8988T (cell line): ENCODE measurements at regions not wholly inside any gene's neighbourhood (a gene's known extent, or its start where the extent isn't known, plus 50 kb on each side); places are given as distances from the start of the nearest gene placed in this dataset.

Experiments
- DNase-seq: peaks from one replicate; pipeline ENCODE4 v3.0.0; 2011

DNA sequence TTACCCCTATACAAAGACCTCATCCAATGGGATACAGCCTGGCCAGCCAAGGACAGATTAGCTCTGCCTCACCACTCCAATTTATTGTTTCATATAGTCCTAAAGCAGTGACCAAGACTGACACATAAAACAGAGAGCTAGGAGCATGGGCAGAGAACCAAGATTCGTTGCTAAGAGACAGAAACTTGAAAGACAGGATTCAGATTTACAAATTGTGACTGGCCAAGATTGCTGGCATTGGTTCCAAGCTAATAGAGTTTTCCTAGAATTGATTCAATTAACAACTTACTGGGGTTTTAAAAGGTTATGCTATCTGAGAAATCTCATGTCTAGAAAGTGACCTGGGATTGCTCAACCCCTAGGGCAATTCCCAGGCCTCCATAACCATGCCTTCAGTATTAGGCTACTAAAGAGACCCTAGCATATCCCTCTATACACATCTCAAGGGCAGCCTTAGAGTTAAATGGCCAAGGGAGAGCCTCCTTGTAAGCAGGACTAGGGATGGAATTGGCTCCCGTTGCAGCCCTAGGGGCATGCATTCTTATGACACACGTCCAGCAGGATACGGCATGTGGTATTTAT is 75.6 kb downstream of the ICOS start:
- no peak for DNase-seq

DNA sequence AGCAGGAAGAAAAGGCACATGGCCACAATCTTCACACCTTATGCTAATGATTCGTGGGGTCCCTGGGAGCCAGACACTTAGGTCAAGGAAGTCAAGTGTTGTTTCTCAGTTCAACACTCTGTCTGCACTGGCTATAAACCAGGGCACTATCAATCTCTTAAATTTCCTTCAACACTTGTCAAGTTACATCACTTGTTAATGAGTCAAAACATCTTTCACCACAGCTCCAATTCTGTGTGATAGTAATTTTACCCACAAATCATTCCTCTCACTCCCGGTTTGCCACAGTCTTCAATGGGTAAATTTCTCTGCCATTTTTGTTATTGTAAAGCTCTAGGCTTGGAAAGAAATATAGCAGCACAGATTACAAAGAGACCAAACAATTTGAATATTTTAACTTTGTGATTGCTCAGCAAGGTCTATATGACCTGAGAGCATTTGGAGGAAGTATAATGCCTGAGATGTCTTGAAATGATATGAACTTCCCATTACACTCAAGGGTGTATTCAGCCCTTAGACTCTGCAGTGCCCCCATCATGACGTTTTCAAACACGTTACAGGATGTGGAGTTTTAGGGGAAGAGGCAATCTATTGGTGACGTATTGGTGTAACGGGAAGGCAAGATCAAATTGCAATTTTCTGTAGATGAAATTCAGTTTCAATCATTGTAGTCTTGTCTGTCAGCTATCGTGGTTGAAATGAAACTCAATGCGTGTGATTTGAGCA is 78.7 kb downstream of the ICOS start:
- DNase-seq, result no peak

DNA sequence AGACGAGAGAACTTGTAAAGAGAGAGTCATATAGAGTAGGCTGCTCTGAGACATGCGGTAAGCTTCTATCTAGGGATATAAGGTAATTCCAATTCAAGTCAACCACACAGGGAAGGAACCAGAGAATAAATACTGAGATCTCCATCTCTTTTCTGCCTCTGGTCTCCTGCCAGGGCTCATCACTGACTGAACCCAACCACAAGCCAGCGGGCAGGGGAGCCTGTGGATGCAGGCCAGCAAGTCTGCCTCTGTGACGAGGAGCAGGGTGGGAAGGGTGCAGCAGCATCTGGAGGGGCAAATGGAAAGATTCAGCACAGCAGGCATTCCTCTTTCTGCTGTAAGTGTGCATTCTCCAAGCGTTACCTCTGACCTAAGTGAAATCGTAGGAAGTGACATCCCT is 82.2 kb downstream of the ICOS start:
- no peak for DNase-seq

DNA sequence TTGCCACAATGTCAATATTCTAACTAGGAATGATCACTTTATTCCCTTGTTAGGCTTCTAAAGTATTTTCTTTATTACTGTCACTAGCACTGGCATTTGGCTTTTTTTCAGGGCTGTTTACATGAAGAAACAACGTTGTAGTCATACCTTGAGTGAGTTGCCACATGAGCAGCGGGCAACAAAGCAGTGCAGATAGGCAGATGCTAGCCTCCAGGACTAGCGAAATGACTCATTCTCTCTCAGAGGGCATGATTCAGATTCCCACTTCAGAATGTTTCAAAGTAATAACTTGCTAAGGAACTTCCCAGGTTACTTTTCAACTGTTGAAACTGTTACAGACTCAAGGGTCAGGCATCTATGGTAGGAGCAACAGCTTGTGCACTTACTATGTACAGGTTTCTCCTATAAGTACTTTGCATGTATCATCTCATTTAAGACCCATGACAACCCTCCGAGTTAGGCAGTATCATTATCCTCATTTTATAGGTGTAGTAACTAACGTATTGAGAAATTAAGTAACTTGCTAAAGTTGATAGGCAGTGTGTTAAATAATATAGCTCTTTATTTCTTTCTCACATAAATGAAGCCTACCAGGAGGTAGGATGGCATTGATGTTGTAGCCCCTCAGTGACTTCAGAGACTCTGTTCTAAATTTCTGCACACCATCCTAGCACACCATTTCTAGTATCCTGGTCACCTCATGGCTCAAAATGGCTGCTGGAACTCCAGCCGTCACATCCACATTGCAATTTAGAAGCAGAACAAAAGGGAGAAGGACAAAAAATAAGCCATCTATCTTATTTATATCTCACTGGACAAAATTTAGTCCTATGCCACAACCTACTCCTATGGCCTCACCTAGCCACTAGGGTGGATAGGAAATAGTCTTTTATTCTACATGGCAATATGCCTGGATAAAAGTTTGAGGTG is 83.3 kb downstream of the ICOS start:
- DNase-seq, result no peak

DNA sequence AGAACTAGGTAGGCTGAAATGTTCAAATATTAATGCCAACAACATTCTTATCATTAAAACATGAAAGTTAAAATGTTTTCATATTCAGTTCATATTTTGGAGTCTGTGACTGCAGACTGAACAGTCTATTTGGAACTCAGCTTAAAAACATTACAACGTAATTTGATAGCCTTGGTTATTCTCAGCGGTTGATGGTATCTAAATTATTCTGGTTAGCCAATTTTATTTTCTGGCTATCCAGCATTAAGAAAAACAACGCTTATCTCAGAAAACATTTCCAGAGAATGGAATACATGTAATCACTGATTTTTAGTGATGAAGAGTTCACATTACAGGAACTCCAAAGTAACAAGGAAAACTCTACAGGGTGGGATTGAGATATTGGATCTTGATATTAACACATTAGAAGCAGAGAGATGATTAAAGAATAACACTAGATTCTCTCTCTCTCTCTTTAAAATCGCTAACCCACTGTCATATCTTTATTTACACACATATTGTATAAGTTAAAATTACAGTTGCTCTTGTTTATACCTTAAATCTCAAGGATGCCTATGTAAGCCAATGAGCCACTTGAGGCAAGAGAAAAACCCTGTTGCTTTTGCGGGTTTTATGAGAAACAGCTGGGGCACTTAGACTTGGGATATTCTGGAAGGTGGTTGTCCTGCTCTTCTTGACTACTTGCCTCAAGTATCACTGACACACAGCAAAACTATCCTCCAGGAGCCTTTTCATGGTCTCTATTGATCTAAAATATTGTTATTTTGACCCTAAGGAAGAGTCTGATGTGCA is 84.9 kb downstream of the ICOS start:
- DNase-seq, result no peak

GRCh38 chr2:204022550-204022949 is 86.0 kb downstream of the ICOS start:
- DNase-seq, result no peak

GRCh38 chr2:204023088-204023487 is 86.5 kb downstream of the ICOS start:
- no peak for DNase-seq

- no peak for DNase-seq
Observed at GRCh38 chr2:204024503-204024902, 87.9 kb downstream of the ICOS start.

GRCh38 chr2:204024906-204025475 is 88.4 kb downstream of the ICOS start:
- DNase-seq, result no peak

GRCh38 chr2:204026294-204026693 is 89.7 kb downstream of the ICOS start:
- DNase-seq, result no peak

- no peak for DNase-seq
Observed at GRCh38 chr2:204027091-204027490, 90.5 kb downstream of the ICOS start.

DNA sequence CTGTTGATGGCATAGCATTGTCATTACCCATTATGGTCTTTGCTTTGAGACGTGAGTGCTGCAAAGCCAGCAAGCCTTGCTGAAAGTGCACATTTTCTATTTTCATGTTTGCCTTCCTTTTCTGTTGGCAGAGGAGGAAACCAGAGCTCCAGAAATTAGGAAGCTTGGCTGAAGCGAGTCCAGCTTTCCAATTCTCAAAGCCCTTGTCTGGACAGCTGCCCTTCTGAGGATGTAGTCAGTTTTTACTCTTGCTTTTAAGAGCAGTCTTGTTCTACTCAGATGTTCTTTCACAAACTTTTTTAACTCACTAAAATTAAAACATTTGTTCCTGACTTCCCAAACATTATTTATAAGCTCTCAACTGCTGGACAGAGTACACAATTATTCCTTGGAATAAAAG is 93.8 kb downstream of the ICOS start:
- DNase-seq, result no peak

- no peak for DNase-seq
Observed at GRCh38 chr2:204031056-204031455, 94.5 kb downstream of the ICOS start.

GRCh38 chr2:204032301-204032700 is 95.7 kb downstream of the ICOS start:
- no peak for DNase-seq

- no peak for DNase-seq
Observed at GRCh38 chr2:204033611-204034495, 97.3 kb downstream of the ICOS start.

DNA sequence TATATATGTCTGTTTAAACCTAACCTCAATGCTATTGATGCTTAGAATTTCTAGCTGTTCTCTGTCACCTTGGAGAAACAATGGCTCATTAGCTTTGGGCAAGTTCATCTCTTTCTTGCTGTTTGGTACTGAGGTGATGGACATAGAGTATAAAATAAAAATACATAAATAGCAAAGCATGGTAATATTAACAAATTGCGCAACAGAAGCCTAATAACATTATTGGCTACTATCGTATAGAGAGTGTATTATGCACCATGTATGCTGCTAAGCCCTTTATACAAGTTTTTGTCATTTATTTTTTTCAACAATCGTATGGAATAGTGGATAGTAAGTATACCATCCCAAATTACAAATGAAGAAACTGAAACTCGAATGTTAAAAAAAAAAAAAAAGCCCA is 100.1 kb downstream of the ICOS start:
- no peak for DNase-seq

DNA sequence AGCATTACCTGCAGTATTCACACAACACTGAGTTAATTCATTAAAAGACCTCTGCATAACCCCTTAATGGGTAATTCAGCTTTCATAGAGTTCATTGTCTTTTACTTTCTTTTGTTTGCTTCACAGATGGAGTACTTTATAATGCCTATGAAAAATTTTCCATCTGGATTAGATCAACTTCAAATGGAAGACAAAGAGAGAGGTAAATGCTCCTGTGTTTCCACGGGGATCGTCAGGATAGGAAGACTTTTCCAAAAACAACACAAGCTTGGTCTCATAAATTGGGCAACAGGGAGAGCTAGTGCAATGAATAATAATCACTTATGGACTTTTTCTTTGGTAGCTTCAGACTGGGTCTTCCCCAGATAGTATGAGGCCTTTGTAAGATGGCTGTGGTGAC is 100.7 kb downstream of the ICOS start:
- no peak for DNase-seq

- DNase-seq, result no peak
Observed at GRCh38 chr2:204039298-204039838, 102.8 kb downstream of the ICOS start.

DNA sequence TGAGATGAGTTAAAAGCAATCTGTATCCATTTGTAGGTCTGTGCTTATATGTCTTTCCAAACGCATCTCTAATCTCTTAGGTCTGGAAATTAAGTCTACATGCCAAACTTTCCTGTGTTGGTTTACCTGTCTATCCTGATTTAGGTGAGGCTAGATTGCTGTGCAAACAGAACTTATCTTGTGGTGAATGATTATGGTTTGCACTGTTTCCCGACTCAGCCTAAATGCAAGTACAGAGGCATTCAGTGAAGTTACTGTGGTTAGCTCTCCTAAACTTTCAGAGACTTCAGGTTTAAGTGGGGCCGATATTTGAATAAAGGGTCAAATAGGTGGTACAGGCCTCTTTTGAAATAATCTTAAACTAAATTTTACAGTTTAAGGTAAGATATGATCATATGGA is 103.5 kb downstream of the ICOS start:
- no peak for DNase-seq

GRCh38 chr2:204042401-204042800 is 105.8 kb downstream of the ICOS start:
- no peak for DNase-seq

DNA sequence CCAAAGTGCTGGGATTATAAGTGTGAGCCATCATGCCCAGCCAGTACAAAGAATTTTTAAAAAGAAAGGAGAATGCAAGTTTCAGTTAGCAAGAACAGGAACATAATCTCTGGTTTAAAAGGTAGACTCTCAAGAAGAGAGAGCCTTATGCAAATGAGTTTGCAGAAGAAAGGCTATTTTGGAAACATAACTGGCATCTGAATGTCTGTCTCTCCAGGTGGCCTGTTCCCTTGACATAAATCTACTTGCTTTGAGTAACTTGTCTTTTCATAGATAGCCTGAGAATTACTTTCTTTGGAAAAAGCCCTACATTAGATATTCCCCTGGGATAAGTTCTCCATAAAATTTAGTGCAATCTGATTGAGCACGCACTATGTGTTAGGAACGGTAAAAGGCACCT is 109.6 kb downstream of the ICOS start:
- no peak for DNase-seq
